Transverse colon (tissue), 4 donors: ENCODE measurements at regions not wholly inside any gene's neighbourhood (a gene's known extent, or its start where the extent isn't known, plus 50 kb on each side); places are given as distances from the start of the nearest gene placed in this dataset.

Experiments
- DNase-seq: peaks from one replicate; pipeline ENCODE4 v3.0.0-alpha.2; 2019
- H3K27ac ChIP-seq, 4 donors: fragments of 200-600 bp; sonication (generic); 2 replicates each; pipeline ENCODE4 v1.5.1; 2016 to 2018; ENCODE audit warnings: inconsistent platforms in 4 of 4
- H3K27me3 ChIP-seq: fragments of 200-600 bp; sonication (generic); 2 replicates; pipeline ENCODE4 v1.5.1; 2017; ENCODE audit warnings: inconsistent platforms
- H3K36me3 ChIP-seq, 4 donors: fragments of 200-600 bp; sonication (generic); 2 replicates each; pipeline ENCODE4 v1.5.1; 2017 to 2019; ENCODE audit warnings: inconsistent platforms in 4 of 4
- H3K4me1 ChIP-seq, 4 donors: fragments of 200-600 bp; sonication (generic); 2 replicates each; pipeline ENCODE4 v1.5.1; 2017 to 2020; ENCODE audit warnings: inconsistent platforms in 4 of 4
- H3K4me3 ChIP-seq, 4 donors: fragments of 200-600 bp; sonication (generic); 1 replicate in 1 of 4; 2 replicates in 3 of 4; pipeline versions ENCODE4 v1.5.1 to v1.6.1; 2017 to 2019; ENCODE audit warnings: inconsistent platforms in 4 of 4
- H3K9me3 ChIP-seq, 2 donors: fragments of 200-600 bp; sonication (generic); 2 replicates each; pipeline ENCODE4 v1.5.1; 2017 to 2019; ENCODE audit warnings: inconsistent platforms in 2 of 2
- CTCF ChIP-seq, 5 experiments: fragments of 200-600 bp in 3 of 5; fragments of 450-650 bp in 2 of 5; sonication (generic) in 3 of 5; IDR thresholded peaks; 1 replicate in 2 of 5; 2 replicates in 3 of 5; pipeline ENCODE4 v1.5.1; 2016 to 2017; ENCODE audit warnings: antibody characterized with exemption in 5 of 5, inconsistent platforms in 3 of 5, mild to moderate bottlenecking in 2 of 5, moderate library complexity in 1 of 5
- EP300 ChIP-seq: sonication (generic); formaldehyde crosslinking; IDR thresholded peaks from one replicate; pipeline ENCODE4 v1.6.1; 2017; ENCODE audit warnings: antibody characterized with exemption, low read depth
- POLR2A ChIP-seq: fragments of 450-650 bp; IDR thresholded peaks from one replicate; pipeline ENCODE4 v1.6.1; 2016; ENCODE audit warnings: antibody characterized with exemption, mild to moderate bottlenecking, moderate library complexity
- POLR2AphosphoS5 ChIP-seq, 3 donors: sonication (generic); formaldehyde crosslinking; IDR thresholded peaks; one replicate each; pipeline ENCODE4 v1.6.1; 2016; ENCODE audit warnings: antibody characterized with exemption in 3 of 3
- WGBS, 2 donors: methylation state at CpG; one replicate each; pipeline ENCODE4 v1.1.5; 2018; ENCODE audit warnings: low coverage in 1 of 2; 5-methylcytosine and 5-hydroxymethylcytosine counted together
- in situ Hi-C, 4 donors: fragments of 200-750 bp; cut with MboI; loops; one replicate each; pipeline versions ENCODE4 v1.15.0 to v1.15.1; 2017; ENCODE audit warnings: low sequenced_read_pairs in 3 of 4, low pct_ligation_motif_present in 1 of 4, low pct_unique_long_range_greater_than_20kb in 1 of 4
- intact Hi-C: fragments of 100-400 bp; cut with DNase I; formaldehyde crosslinking; loops from one replicate; pipeline ENCODE4 v1.15.1; 2023; ENCODE audit warnings: low total_unique reads

DNA sequence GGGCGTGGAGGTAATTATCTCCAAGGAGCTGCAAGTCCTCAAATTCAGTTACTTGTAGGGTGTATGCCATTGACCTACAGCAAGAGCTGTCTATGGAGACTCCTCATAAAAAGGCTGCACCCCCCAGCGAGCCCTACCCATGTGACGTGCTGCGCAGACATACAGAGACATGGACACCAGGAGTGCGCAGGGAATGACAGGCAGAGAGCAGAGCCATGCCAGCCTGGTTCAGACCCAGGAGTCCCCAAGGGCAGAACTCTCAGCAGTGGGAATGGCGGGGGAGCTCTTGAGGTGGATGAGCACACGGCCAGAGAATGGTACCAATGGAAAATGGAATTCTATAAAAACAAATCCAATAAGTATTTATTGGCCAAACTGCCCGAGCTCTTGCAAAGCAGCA lies 310.1 kb downstream of the MYCN start:
- Histone ChIP-seq H3K9me3 (no peaks in the 10 kb centered on the region), H3K4me3 (no peak overlapping the region), H3K36me3 (no peaks in the 10 kb centered on the region), H3K27me3 (no peaks in the 10 kb centered on the region), H3K4me1 (no peaks in the 10 kb centered on the region), H3K27ac (no peak overlapping the region)
- TF ChIP-seq POLR2A (no peak), POLR2AphosphoS5 (IDR thresholded peaks at IDR 0.05) (no peak), CTCF (IDR thresholded peaks at IDR 0.05) (no peak), EP300 (no peak)
- intact Hi-C loops = no loop called here
- no peak for DNase-seq
- in situ Hi-C loops = no loop called here
- 64 to 83% methylated on average over 2 to 8 of the region's 8 CpGs for WGBS, 2 donors

DNA sequence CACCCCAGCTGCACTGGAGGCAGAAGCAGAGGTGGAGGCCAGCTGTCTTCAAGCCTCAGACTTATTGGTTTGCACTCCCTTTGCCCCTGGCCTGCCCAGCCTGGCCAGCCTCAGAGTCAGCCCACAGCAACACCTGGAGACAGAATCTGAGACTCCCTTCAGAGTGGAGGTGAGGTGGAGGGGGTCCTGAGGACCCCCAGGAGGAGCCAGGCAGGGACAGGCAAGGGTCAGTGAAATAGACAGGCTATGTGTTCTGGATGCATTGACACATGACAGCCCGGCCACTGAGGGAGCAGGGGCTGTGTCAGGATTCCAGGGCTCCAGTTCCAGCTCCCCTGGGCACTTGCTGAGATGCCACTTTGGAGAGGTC lies 309.7 kb downstream of the MYCN start:
- no peak for DNase-seq
- H3K4me3 ChIP-seq = no peak overlapping the region
- H3K27ac ChIP-seq = no peak overlapping the region
- no peaks in the 10 kb centered on the region for H3K36me3 ChIP-seq
- H3K27me3 ChIP-seq = no peaks in the 10 kb centered on the region
- intact Hi-C loops = no loop called here
- no peak for TF ChIP-seq POLR2AphosphoS5 (IDR thresholded peaks at IDR 0.05)
- H3K4me1 ChIP-seq = no peaks in the 10 kb centered on the region
- in situ Hi-C loops = no loop called here
- WGBS, 2 donors = 75% methylated on average over 1 of the region's 1 CpG; no CpG with 5 or more reads in 1 of the 2 donors
- H3K9me3 ChIP-seq = no peaks in the 10 kb centered on the region

GRCh38 chr2:16249246-16250055 lies 309.1 kb downstream of the MYCN start:
- Histone ChIP-seq H3K9me3 (no peaks in the 10 kb centered on the region), H3K4me1 (no peaks in the 10 kb centered on the region), H3K27ac (no peak overlapping the region), H3K36me3 (no peaks in the 10 kb centered on the region), H3K27me3 (no peaks in the 10 kb centered on the region), H3K4me3 (no peak overlapping the region)
- intact Hi-C loops (no loop called here), in situ Hi-C loops (no loop called here)
- 77 to 86% methylated on average over 5 to 22 of the region's 22 CpGs for WGBS, 2 donors
- no peak for DNase-seq
- TF ChIP-seq POLR2AphosphoS5 (IDR thresholded peaks at IDR 0.05) (no peak), POLR2A (no peak), CTCF (IDR thresholded peaks at IDR 0.05) (no peak), EP300 (no peak)

DNA sequence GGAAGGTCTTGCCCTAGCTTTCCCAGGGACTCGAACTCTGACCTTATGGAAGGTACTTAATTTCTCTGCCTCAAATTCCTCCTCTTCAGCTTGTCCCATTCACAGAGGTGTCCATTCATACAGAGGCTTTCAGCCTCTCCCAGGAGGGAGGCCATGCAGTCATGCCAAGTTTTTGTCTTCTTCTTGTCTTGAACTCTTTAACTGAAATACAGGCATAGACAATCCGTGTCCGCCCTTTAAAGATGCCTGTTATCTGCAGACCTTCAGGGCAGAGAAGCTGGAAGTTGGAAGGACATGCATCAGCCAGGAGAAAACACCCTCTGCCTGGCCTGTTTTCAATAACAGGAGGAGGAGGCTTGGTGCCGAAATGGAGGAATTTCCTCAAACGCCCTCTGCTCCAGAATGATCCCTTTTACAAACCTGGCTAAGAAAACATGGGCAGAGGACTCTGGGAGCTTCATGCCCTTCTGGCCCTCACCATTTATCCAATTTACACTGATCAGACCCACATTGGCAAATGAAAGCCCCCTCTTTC lies 308.3 kb downstream of the MYCN start:
- no peaks in the 10 kb centered on the region for H3K36me3 ChIP-seq
- 84 to 93% methylated on average over 2 to 5 of the region's 5 CpGs for WGBS, 2 donors
- no peaks in the 10 kb centered on the region for H3K4me1 ChIP-seq
- H3K4me3 ChIP-seq = no peak overlapping the region
- H3K27ac ChIP-seq = no peak overlapping the region
- TF ChIP-seq EP300 = no peak
- no peak for TF ChIP-seq CTCF (IDR thresholded peaks at IDR 0.05)
- TF ChIP-seq POLR2AphosphoS5 (IDR thresholded peaks at IDR 0.05) = no peak
- no peak for TF ChIP-seq POLR2A
- H3K27me3 ChIP-seq = no peaks in the 10 kb centered on the region
- H3K9me3 ChIP-seq = no peaks in the 10 kb centered on the region
- in situ Hi-C loops (no loop called here), intact Hi-C loops (no loop called here)
- no peak for DNase-seq
